ENCODE measurements at regions not wholly inside any gene's neighbourhood (a gene's known extent, or its start where the extent isn't known, plus 50 kb on each side); places are given as distances from the start of the nearest gene placed in this dataset.
"Not testable (repeated sequence)": the region's sequence is repeated elsewhere in the genome, so short reads cannot be mapped to it uniquely, and the experiment has no call there.

GRCh38 chr14:50018201-50018932, 98.0 kb downstream of the VCPKMT start:
- DNase-seq (ENCODE audit: low read depth, low spot score) = no peak

- DNase-seq (ENCODE audit: low read depth, low spot score) = no peak
Measured at GRCh38 chr14:50018933-50019210, 97.5 kb downstream of the VCPKMT start.

- DNase-seq (ENCODE audit: low read depth, low spot score) = no peak
Measured at GRCh38 chr14:50020184-50020583, 96.2 kb downstream of the VCPKMT start.

- DNase-seq (ENCODE audit: low read depth, low spot score) = no peak
Measured at GRCh38 chr14:50020799-50021198, 95.6 kb downstream of the VCPKMT start.

- DNase-seq (ENCODE audit: low read depth, low spot score) = no peak
Measured at GRCh38 chr14:50021261-50022031, 94.9 kb downstream of the VCPKMT start.

GRCh38 chr14:50022661-50023060, 93.7 kb downstream of the VCPKMT start:
- no peak for DNase-seq (ENCODE audit: low read depth, low spot score)

GRCh38 chr14:50023671-50024490, 92.5 kb downstream of the VCPKMT start:
- no peak for DNase-seq (ENCODE audit: low read depth, low spot score)

- DNase-seq (ENCODE audit: low read depth, low spot score) = no peak
Measured at GRCh38 chr14:50025073-50025472, 91.3 kb downstream of the VCPKMT start.

- DNase-seq (ENCODE audit: low read depth, low spot score) = no peak
Measured at GRCh38 chr14:50025776-50026175, 90.6 kb downstream of the VCPKMT start.

GRCh38 chr14:50026396-50026795, 90.0 kb downstream of the VCPKMT start:
- DNase-seq (ENCODE audit: low read depth, low spot score) = no peak

GRCh38 chr14:50027816-50028215, 88.6 kb downstream of the VCPKMT start:
- DNase-seq (ENCODE audit: low read depth, low spot score) = no peak

GRCh38 chr14:50028458-50028857, 87.9 kb downstream of the VCPKMT start:
- no peak for DNase-seq (ENCODE audit: low read depth, low spot score)

GRCh38 chr14:50030036-50030435, 86.3 kb downstream of the VCPKMT start:
- no peak for DNase-seq (ENCODE audit: low read depth, low spot score)

- DNase-seq (ENCODE audit: low read depth, low spot score) = not testable (repeated sequence)
Measured at GRCh38 chr14:50030911-50031310, 85.5 kb downstream of the VCPKMT start.

- no peak for DNase-seq (ENCODE audit: low read depth, low spot score)
Measured at GRCh38 chr14:50031602-50032313, 84.6 kb downstream of the VCPKMT start.

- DNase-seq (ENCODE audit: low read depth, low spot score) = not testable (repeated sequence)
Measured at GRCh38 chr14:50032462-50033167, 83.8 kb downstream of the VCPKMT start.

- DNase-seq (ENCODE audit: low read depth, low spot score) = no peak
Measured at GRCh38 chr14:50035214-50035613, 81.2 kb downstream of the VCPKMT start.

GRCh38 chr14:50036211-50036610, 80.2 kb downstream of the VCPKMT start:
- DNase-seq (ENCODE audit: low read depth, low spot score) = no peak

- DNase-seq (ENCODE audit: low read depth, low spot score) = no peak
Measured at GRCh38 chr14:50036637-50037036, 79.7 kb downstream of the VCPKMT start.

GRCh38 chr14:50037240-50037639, 79.1 kb downstream of the VCPKMT start:
- DNase-seq (ENCODE audit: low read depth, low spot score) = no peak

GRCh38 chr14:50037852-50038251, 78.5 kb downstream of the VCPKMT start:
- DNase-seq (ENCODE audit: low read depth, low spot score) = no peak
